Caco-2 (cell line): ENCODE measurements at regions not wholly inside any gene's neighbourhood (a gene's known extent, or its start where the extent isn't known, plus 50 kb on each side); places are given as distances from the start of the nearest gene placed in this dataset.

Source experiments
- BruUV-seq: library from RNA; stranded (reverse); fragments of 400-500 nt; replicated peaks from 2 replicates; lab custom pipeline; 2021; lab: Mats Ljungman, UMichigan
- CTCF ChIA-PET: fragments of 300-600 bp; sonication (Branson Sonifier 250); formaldehyde crosslinking; loops from one replicate; lab custom pipeline; 2022; ENCODE audit warnings: antibody characterized with exemption; lab: Charles Lee
- POLR2A ChIA-PET: fragments of 300-600 bp; sonication (Branson Sonifier 250); formaldehyde crosslinking; loops from one replicate; lab custom pipeline; 2022; ENCODE audit warnings: antibody characterized with exemption; lab: Charles Lee
- DNase-seq, 2 experiments: peaks; one replicate each; pipeline versions ENCODE4 v3.0.0 to v3.0.0-alpha.2; 2020 to 2022
- H3K27me3 ChIP-seq: replicated peaks from 2 replicates; pipeline ENCODE4 v1.6.0; 2011; ENCODE audit warnings: low read length; ENCODE audit not compliant: control insufficient read depth, insufficient read depth
- H3K36me3 ChIP-seq: 2 replicates; pipeline ENCODE4 v1.5.1; 2011; ENCODE audit warnings: low read length; ENCODE audit not compliant: control insufficient read depth, insufficient read depth
- H3K4me1 ChIP-seq: fragments of 250-450 bp; sonication (Bioruptor Pico); 2 replicates; pipeline ENCODE4 v1.5.1; 2020; ENCODE audit warnings: mild to moderate bottlenecking
- H3K4me3 ChIP-seq: 2 replicates; pipeline ENCODE4 v1.5.1; 2011; ENCODE audit warnings: low read depth, mild to moderate bottlenecking, control low read depth, low read length
- H3K9me3 ChIP-seq: fragments of 250-450 bp; sonication (Bioruptor Pico); 2 replicates; pipeline ENCODE4 v1.5.1; 2020; ENCODE audit warnings: mild to moderate bottlenecking, moderate library complexity
- H3K27ac Mint-ChIP-seq: one replicate; pipeline ENCODE4 v1.8.0; 2022; ENCODE audit warnings: mixed read lengths; ENCODE audit not compliant: unreplicated experiment
- H3K27me3 Mint-ChIP-seq: one replicate; pipeline ENCODE4 v1.8.0; 2022; ENCODE audit warnings: mixed read lengths; ENCODE audit not compliant: insufficient read depth, unreplicated experiment
- H3K36me3 Mint-ChIP-seq: one replicate; pipeline ENCODE4 v1.8.0; 2022; ENCODE audit warnings: mild to moderate bottlenecking, mixed read lengths; ENCODE audit not compliant: insufficient read depth, unreplicated experiment
- H3K4me1 Mint-ChIP-seq: one replicate; pipeline ENCODE4 v1.8.0; 2022; ENCODE audit warnings: low read depth, mixed read lengths; ENCODE audit not compliant: unreplicated experiment
- H3K4me3 Mint-ChIP-seq: one replicate; pipeline ENCODE4 v1.8.0; 2022; ENCODE audit warnings: mild to moderate bottlenecking, moderate library complexity, mixed read lengths; ENCODE audit not compliant: unreplicated experiment
- H3K9me3 Mint-ChIP-seq: one replicate; pipeline ENCODE4 v1.8.0; 2022; ENCODE audit warnings: mixed read lengths; ENCODE audit not compliant: unreplicated experiment
- CTCF ChIP-seq, 2 experiments: fragments of 200-600 bp in 1 of 2; IDR thresholded peaks; 1 replicate in 1 of 2; 2 replicates in 1 of 2; pipeline versions ENCODE4 v1.5.1 to v1.8.0; 2011 to 2022; ENCODE audit warnings: antibody characterized with exemption in 1 of 2, control low read depth in 1 of 2, inconsistent platforms in 1 of 2, low read depth in 1 of 2, low read length in 1 of 2, mild to moderate bottlenecking in 1 of 2, moderate library complexity in 1 of 2; ENCODE audit not compliant: insufficient read depth in 1 of 2, severe bottlenecking in 1 of 2, unreplicated experiment in 1 of 2
- intact Hi-C: fragments of 100-400 bp; cut with micrococcal nuclease; formaldehyde crosslinking; loops from one replicate; pipeline ENCODE4 v1.10.0; 2022; ENCODE audit not compliant: unreplicated experiment

GRCh38 chr11:122045181-122045586 is 70.8 kb downstream of the BLID start:
- Mint-ChIP-seq H3K27ac (no peak overlapping the region), H3K27me3 (peaks cover 16% of the 10 kb centered on the region), H3K4me3 (no peak overlapping the region), H3K4me1 (no peaks in the 10 kb centered on the region), H3K36me3 (no peaks in the 10 kb centered on the region), H3K9me3 (no peaks in the 10 kb centered on the region)
- no peaks in the 10 kb centered on the region for H3K4me1 ChIP-seq
- H3K4me3 ChIP-seq = no peak overlapping the region
- ChIA-PET POLR2A (no interaction called here), CTCF (no interaction called here)
- H3K27me3 ChIP-seq = peaks cover 2% of the 10 kb centered on the region; the same call in 1 of the 2 replicates
- no peak for TF ChIP-seq CTCF (IDR thresholded peaks at IDR 0.05; ENCODE audit: insufficient read depth in 1 of 2, low read depth in 1 of 2, low read length in 1 of 2, severe bottlenecking in 1 of 2, unreplicated experiment in 1 of 2)
- BruUV-seq = no TSS peak
- intact Hi-C loops = no loop called here
- no peaks in the 10 kb centered on the region for H3K9me3 ChIP-seq
- H3K36me3 ChIP-seq = no peaks in the 10 kb centered on the region
- no peak for DNase-seq

- no peaks in the 10 kb centered on the region for H3K9me3 ChIP-seq
- ChIA-PET CTCF (no interaction called here), POLR2A (no interaction called here)
- no peak for TF ChIP-seq CTCF (IDR thresholded peaks at IDR 0.05; ENCODE audit: insufficient read depth in 1 of 2, low read depth in 1 of 2, low read length in 1 of 2, severe bottlenecking in 1 of 2, unreplicated experiment in 1 of 2)
- BruUV-seq = no TSS peak
- Mint-ChIP-seq H3K27ac (no peak overlapping the region), H3K4me1 (no peaks in the 10 kb centered on the region), H3K9me3 (no peaks in the 10 kb centered on the region), H3K4me3 (no peak overlapping the region), H3K36me3 (no peaks in the 10 kb centered on the region), H3K27me3 (peaks cover 16% of the 10 kb centered on the region)
- H3K4me1 ChIP-seq = no peaks in the 10 kb centered on the region
- H3K27me3 ChIP-seq = peaks cover 2% of the 10 kb centered on the region; the same call in 1 of the 2 replicates
- H3K36me3 ChIP-seq = no peaks in the 10 kb centered on the region
- no peak for DNase-seq
- H3K4me3 ChIP-seq = no peak overlapping the region
- intact Hi-C loops = no loop called here
Measured at GRCh38 chr11:122044086-122044485, 71.9 kb downstream of the BLID start.

- no peak overlapping the region for H3K27ac Mint-ChIP-seq
- no peaks in the 10 kb centered on the region for H3K36me3 ChIP-seq
- H3K4me1 ChIP-seq = 0 out of 2 replicates have a peak, but pooled peaks cover 6% of the 10 kb centered on the region
- no peak overlapping the region for H3K4me3 ChIP-seq
- no peak overlapping the region for H3K4me3 Mint-ChIP-seq
- POLR2A ChIA-PET = no interaction called here
- CTCF ChIA-PET = no interaction called here
- peaks cover 2% of the 10 kb centered on the region; the same call in 1 of the 2 replicates for H3K27me3 ChIP-seq
- H3K9me3 ChIP-seq = no peaks in the 10 kb centered on the region; the same call in 1 of the 2 replicates
- H3K36me3 Mint-ChIP-seq = no peaks in the 10 kb centered on the region
- peaks cover 7% of the 10 kb centered on the region for H3K4me1 Mint-ChIP-seq
- intact Hi-C loops = no loop called here
- H3K27me3 Mint-ChIP-seq = peaks cover 16% of the 10 kb centered on the region
- no peak for DNase-seq
- no TSS peak for BruUV-seq
- TF ChIP-seq CTCF (IDR thresholded peaks at IDR 0.05; ENCODE audit: insufficient read depth in 1 of 2, low read depth in 1 of 2, low read length in 1 of 2, severe bottlenecking in 1 of 2, unreplicated experiment in 1 of 2) = no peak
- H3K9me3 Mint-ChIP-seq = no peaks in the 10 kb centered on the region
Measured at GRCh38 chr11:122042981-122043380, 73.0 kb downstream of the BLID start.
